Panc1 (cell line): ENCODE measurements at regions not wholly inside any gene's neighbourhood (a gene's known extent, or its start where the extent isn't known, plus 50 kb on each side); places are given as distances from the start of the nearest gene placed in this dataset.

Experiments
- CTCF ChIP-seq: fragments of 450-650 bp; IDR thresholded peaks from 2 replicates; pipeline ENCODE4 v1.5.1; 2017; ENCODE audit warnings: mild to moderate bottlenecking
- POLR2AphosphoS5 ChIP-seq: IDR thresholded peaks from 2 replicates; pipeline ENCODE4 v1.6.1; 2012; ENCODE audit warnings: mild to moderate bottlenecking, low read depth, low read length, moderate library complexity
- REST ChIP-seq, 2 experiments: IDR thresholded peaks; 2 replicates each; pipeline ENCODE4 v1.6.1; 2011 to 2012; ENCODE audit warnings: low read depth in 2 of 2, control low read depth in 1 of 2, low read length in 1 of 2, mild to moderate bottlenecking in 1 of 2, moderate library complexity in 1 of 2; ENCODE audit not compliant: insufficient read depth in 1 of 2
- SIN3A ChIP-seq: IDR thresholded peaks from 2 replicates; pipeline ENCODE4 v1.6.1; 2012; ENCODE audit warnings: low read depth, mild to moderate bottlenecking, low read length, moderate library complexity, borderline replicate concordance; ENCODE audit not compliant: insufficient read depth
- TCF7L2 ChIP-seq: IDR thresholded peaks from 2 replicates; pipeline ENCODE4 v1.6.1; 2011; ENCODE audit warnings: mild to moderate bottlenecking, low read depth, low read length, inconsistent platforms

- TF ChIP-seq CTCF: no peak
- TF ChIP-seq REST (IDR thresholded peaks at IDR 0.05; ENCODE audit: insufficient read depth in 1 of 2, low read depth in 2 of 2, low read length in 1 of 2): no peak
- TF ChIP-seq SIN3A: no peak
- TF ChIP-seq POLR2AphosphoS5: no peak
- no peak for TF ChIP-seq TCF7L2
These were observed 78.5 kb upstream of the VPREB1 start for GRCh38 chr22:22165936-22166710.
